ENCODE measurements at regions not wholly inside any gene's neighbourhood (a gene's known extent, or its start where the extent isn't known, plus 50 kb on each side); places are given as distances from the start of the nearest gene placed in this dataset.

- TF ChIP-seq POLR2A (IDR thresholded peaks at IDR 0.05) = no peak
- TF ChIP-seq, protein P1, sequence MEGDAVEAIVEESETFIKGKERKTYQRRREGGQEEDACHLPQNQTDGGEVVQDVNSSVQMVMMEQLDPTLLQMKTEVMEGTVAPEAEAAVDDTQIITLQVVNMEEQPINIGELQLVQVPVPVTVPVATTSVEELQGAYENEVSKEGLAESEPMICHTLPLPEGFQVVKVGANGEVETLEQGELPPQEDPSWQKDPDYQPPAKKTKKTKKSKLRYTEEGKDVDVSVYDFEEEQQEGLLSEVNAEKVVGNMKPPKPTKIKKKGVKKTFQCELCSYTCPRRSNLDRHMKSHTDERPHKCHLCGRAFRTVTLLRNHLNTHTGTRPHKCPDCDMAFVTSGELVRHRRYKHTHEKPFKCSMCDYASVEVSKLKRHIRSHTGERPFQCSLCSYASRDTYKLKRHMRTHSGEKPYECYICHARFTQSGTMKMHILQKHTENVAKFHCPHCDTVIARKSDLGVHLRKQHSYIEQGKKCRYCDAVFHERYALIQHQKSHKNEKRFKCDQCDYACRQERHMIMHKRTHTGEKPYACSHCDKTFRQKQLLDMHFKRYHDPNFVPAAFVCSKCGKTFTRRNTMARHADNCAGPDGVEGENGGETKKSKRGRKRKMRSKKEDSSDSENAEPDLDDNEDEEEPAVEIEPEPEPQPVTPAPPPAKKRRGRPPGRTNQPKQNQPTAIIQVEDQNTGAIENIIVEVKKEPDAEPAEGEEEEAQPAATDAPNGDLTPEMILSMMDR (IDR thresholded peaks at IDR 0.05) = no peak
These were observed 210.3 kb downstream of the CYP26B1 start for GRCh38 chr2:71937396-71937795.
